ENCODE measurements at regions not wholly inside any gene's neighbourhood (a gene's known extent, or its start where the extent isn't known, plus 50 kb on each side); places are given as distances from the start of the nearest gene placed in this dataset.

GRCh38 chr2:147181351-147182029, 663.3 kb upstream of the ACVR2A start:
- no peak for TF ChIP-seq EZH2 (IDR thresholded peaks at IDR 0.05; ENCODE audit: borderline replicate concordance, insufficient read depth, low read depth, low read length, poor library complexity, severe bottlenecking)
- no peak for TF ChIP-seq CTCF (IDR thresholded peaks at IDR 0.05)
- no peak overlapping the region for H3K27ac Mint-ChIP-seq
- no peaks in the 10 kb centered on the region for H3K4me1 Mint-ChIP-seq
- Histone ChIP-seq H3K27ac (ENCODE audit: low read length in 2 of 2) (no peak overlapping the region), H3K4me3 (ENCODE audit: control extremely low read depth in 1 of 5, extremely low read depth in 1 of 5, insufficient read depth in 1 of 5, low read depth in 2 of 5, low read length in 4 of 5) (no peak overlapping the region), H3K4me2 (replicated peaks; ENCODE audit: low read depth, low read length, poor library complexity, severe bottlenecking) (no peak overlapping the region), H3K36me3 (replicated peaks in 1 of 2; ENCODE audit: control extremely low read depth in 1 of 2, control insufficient read depth in 1 of 2, extremely low read depth in 1 of 2, insufficient read depth in 2 of 2, low read length in 1 of 2) (no peaks in the 10 kb centered on the region), H3K79me2 (ENCODE audit: control insufficient read depth, insufficient read depth, low read length) (no peaks in the 10 kb centered on the region), H3K9ac (ENCODE audit: low read length) (no peak overlapping the region), H4K20me1 (ENCODE audit: control insufficient read depth, insufficient read depth, low read length, poor library complexity, severe bottlenecking) (no peaks in the 10 kb centered on the region), H3K9me3 (ENCODE audit: control extremely low read depth in 1 of 3, control insufficient read depth in 2 of 3, insufficient read depth in 1 of 3, low read length in 2 of 3) (peaks cover 0 to 6% (median 1%) of the 10 kb centered on the region in 3 donors), H2AFZ (ENCODE audit: insufficient read depth, low read depth, low read length, poor library complexity, severe bottlenecking) (no peak overlapping the region), H3K27me3 (replicated peaks in 1 of 4; ENCODE audit: control extremely low read depth in 1 of 4, control insufficient read depth in 3 of 4, insufficient read depth in 4 of 4, low read length in 3 of 4) (no peaks in the 10 kb centered on the region), H3K4me1 (ENCODE audit: control insufficient read depth in 2 of 2, insufficient read depth in 2 of 2, low read length in 2 of 2) (no peaks in the 10 kb centered on the region)
- no peak overlapping the region for H3K4me3 Mint-ChIP-seq
- intact Hi-C loops (cut with micrococcal nuclease): no loop called here
- DNase-seq: no peak
- H3K27me3 Mint-ChIP-seq: no peaks in the 10 kb centered on the region
- peaks cover 7% of the 10 kb centered on the region for H3K9me3 Mint-ChIP-seq (ENCODE audit: insufficient read depth)
- ATAC-seq (ENCODE audit: low read depth): no peak
- POLR2A ChIA-PET: no interaction called here
- CTCF ChIA-PET: no interaction called here
- no CpG with 5 or more reads among the region's 2 CpGs for WGBS (ENCODE audit: insufficient coverage)

GRCh38 chr2:147177071-147177857, 667.6 kb upstream of the ACVR2A start:
- Histone ChIP-seq H3K4me2 (replicated peaks; ENCODE audit: low read depth, low read length, poor library complexity, severe bottlenecking) (no peak overlapping the region), H3K4me1 (ENCODE audit: control insufficient read depth in 2 of 2, insufficient read depth in 2 of 2, low read length in 2 of 2) (no peaks in the 10 kb centered on the region), H3K27ac (ENCODE audit: low read length in 2 of 2) (no peak overlapping the region), H3K36me3 (replicated peaks in 1 of 2; ENCODE audit: control extremely low read depth in 1 of 2, control insufficient read depth in 1 of 2, extremely low read depth in 1 of 2, insufficient read depth in 2 of 2, low read length in 1 of 2) (no peaks in the 10 kb centered on the region), H4K20me1 (ENCODE audit: control insufficient read depth, insufficient read depth, low read length, poor library complexity, severe bottlenecking) (no peaks in the 10 kb centered on the region), H3K9me3 (ENCODE audit: control extremely low read depth in 1 of 3, control insufficient read depth in 2 of 3, insufficient read depth in 1 of 3, low read length in 2 of 3) (peaks cover 0 to 3% (median 1%) of the 10 kb centered on the region in 3 donors), H3K79me2 (ENCODE audit: control insufficient read depth, insufficient read depth, low read length) (no peaks in the 10 kb centered on the region), H3K9ac (ENCODE audit: low read length) (no peak overlapping the region), H3K4me3 (ENCODE audit: control extremely low read depth in 1 of 5, extremely low read depth in 1 of 5, insufficient read depth in 1 of 5, low read depth in 2 of 5, low read length in 4 of 5) (no peak overlapping the region), H3K27me3 (replicated peaks in 1 of 4; ENCODE audit: control extremely low read depth in 1 of 4, control insufficient read depth in 3 of 4, insufficient read depth in 4 of 4, low read length in 3 of 4) (no peaks in the 10 kb centered on the region), H2AFZ (ENCODE audit: insufficient read depth, low read depth, low read length, poor library complexity, severe bottlenecking) (no peak overlapping the region)
- TF ChIP-seq EZH2 (IDR thresholded peaks at IDR 0.05; ENCODE audit: borderline replicate concordance, insufficient read depth, low read depth, low read length, poor library complexity, severe bottlenecking) (no peak), CTCF (IDR thresholded peaks at IDR 0.05) (no peak)
- no peak overlapping the region for H3K27ac Mint-ChIP-seq
- WGBS (ENCODE audit: insufficient coverage): no CpG with 5 or more reads among the region's 1 CpG
- H3K9me3 Mint-ChIP-seq (ENCODE audit: insufficient read depth): peaks cover 7% of the 10 kb centered on the region
- no peaks in the 10 kb centered on the region for H3K27me3 Mint-ChIP-seq
- ChIA-PET POLR2A (no interaction called here), CTCF (interaction anchor here (0.6 kb wide), 1 partner anchor 574 kb away, joined by 3 read pairs; no protein-coding TSS in a partner anchor)
- H3K4me3 Mint-ChIP-seq: no peak overlapping the region
- intact Hi-C loops (cut with micrococcal nuclease): no loop called here
- no peaks in the 10 kb centered on the region for H3K4me1 Mint-ChIP-seq
- DNase-seq (no peak), ATAC-seq (ENCODE audit: low read depth) (no peak)
